Endothelial cell (in vitro differentiated cells): ENCODE measurements at regions not wholly inside any gene's neighbourhood (a gene's known extent, or its start where the extent isn't known, plus 50 kb on each side); places are given as distances from the start of the nearest gene placed in this dataset.

Experiments
- DNase-seq: peaks from one replicate; pipeline ENCODE4 v3.0.0; 2021; ENCODE audit warnings: low spot score
- H3K27ac Mint-ChIP-seq: one replicate; pipeline ENCODE4 v1.8.0; 2021; ENCODE audit warnings: mixed read lengths, inconsistent platforms; ENCODE audit not compliant: unreplicated experiment
- H3K27me3 Mint-ChIP-seq: one replicate; pipeline ENCODE4 v1.8.0; 2021; ENCODE audit warnings: mild to moderate bottlenecking, moderate library complexity, mixed read lengths, inconsistent platforms; ENCODE audit not compliant: unreplicated experiment
- H3K36me3 Mint-ChIP-seq: one replicate; pipeline ENCODE4 v1.8.0; 2021; ENCODE audit warnings: mild to moderate bottlenecking, low read depth, mixed read lengths, inconsistent platforms; ENCODE audit not compliant: unreplicated experiment
- H3K4me1 Mint-ChIP-seq: one replicate; pipeline ENCODE4 v1.8.0; 2021; ENCODE audit warnings: mild to moderate bottlenecking, mixed read lengths, inconsistent platforms; ENCODE audit not compliant: unreplicated experiment
- H3K4me3 Mint-ChIP-seq: one replicate; pipeline ENCODE4 v1.8.0; 2021; ENCODE audit warnings: mild to moderate bottlenecking, mixed read lengths, inconsistent platforms; ENCODE audit not compliant: unreplicated experiment
- H3K9me3 Mint-ChIP-seq: one replicate; pipeline ENCODE4 v1.8.0; 2021; ENCODE audit warnings: mixed read lengths, inconsistent platforms; ENCODE audit not compliant: unreplicated experiment
- TF ChIP-seq, protein P1 (sequence below): fragments of 200-600 bp; sonication (generic); IDR thresholded peaks from one replicate; pipeline ENCODE4 v1.5.0; 2021; ENCODE audit warnings: antibody characterized with exemption; ENCODE audit not compliant: unreplicated experiment

DNA sequence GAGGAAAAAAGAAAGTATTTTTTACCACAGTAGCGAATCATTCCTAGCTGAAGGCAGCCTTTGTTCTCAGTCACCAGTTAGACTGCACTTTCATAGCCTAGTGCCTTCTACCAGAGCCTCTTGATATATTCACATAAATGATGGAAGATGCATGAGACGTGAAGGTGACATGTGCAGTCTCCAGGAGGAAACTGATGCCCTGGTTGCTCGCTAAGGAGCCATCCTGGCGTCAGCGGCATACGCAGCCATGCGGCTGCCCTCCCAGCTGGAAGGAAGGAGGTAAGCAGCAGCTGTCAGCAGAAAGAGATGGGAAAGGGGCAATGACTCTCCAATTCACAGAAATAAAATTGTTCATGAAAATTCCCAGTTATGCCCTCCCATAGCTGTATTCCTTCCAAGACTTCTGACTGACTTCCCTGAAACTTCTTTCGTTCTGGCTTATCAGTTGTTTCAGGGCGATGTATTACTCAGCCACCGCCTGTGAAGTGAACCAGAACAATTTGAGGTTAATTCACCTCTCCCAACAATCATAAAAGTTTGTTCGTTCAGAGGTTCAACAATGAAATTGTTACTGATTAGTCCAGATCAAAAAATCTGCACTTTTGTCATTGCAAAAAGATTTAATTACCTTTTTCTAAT lies 331.2 kb downstream of the NR2F1-AS1 start:
- Mint-ChIP-seq H3K27me3 (no peaks in the 10 kb centered on the region), H3K36me3 (no peaks in the 10 kb centered on the region), H3K27ac (no peak overlapping the region), H3K9me3 (no peaks in the 10 kb centered on the region), H3K4me3 (no peak overlapping the region), H3K4me1 (peaks cover 15% of the 10 kb centered on the region)
- TF ChIP-seq, protein P1, sequence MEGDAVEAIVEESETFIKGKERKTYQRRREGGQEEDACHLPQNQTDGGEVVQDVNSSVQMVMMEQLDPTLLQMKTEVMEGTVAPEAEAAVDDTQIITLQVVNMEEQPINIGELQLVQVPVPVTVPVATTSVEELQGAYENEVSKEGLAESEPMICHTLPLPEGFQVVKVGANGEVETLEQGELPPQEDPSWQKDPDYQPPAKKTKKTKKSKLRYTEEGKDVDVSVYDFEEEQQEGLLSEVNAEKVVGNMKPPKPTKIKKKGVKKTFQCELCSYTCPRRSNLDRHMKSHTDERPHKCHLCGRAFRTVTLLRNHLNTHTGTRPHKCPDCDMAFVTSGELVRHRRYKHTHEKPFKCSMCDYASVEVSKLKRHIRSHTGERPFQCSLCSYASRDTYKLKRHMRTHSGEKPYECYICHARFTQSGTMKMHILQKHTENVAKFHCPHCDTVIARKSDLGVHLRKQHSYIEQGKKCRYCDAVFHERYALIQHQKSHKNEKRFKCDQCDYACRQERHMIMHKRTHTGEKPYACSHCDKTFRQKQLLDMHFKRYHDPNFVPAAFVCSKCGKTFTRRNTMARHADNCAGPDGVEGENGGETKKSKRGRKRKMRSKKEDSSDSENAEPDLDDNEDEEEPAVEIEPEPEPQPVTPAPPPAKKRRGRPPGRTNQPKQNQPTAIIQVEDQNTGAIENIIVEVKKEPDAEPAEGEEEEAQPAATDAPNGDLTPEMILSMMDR: no peak
- DNase-seq: no peak

DNA sequence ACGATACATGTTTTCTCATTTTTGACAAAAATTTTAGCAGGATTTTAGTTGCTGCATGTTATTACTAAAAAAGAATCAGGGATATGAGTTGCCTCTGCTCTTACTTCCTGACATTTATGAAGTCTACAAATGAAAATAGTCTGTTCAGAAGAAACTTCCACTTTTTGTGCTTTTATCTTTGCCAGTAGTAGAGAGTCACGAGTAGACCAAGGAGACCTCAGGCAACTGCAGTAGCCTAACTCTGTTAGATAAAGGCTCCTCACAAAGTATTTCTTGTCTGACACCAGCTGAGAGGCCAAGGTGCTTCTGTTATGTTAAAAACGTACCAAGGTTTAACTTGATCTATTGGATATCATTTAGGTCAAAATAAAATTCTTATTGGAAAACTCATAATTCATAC lies 333.9 kb downstream of the NR2F1-AS1 start:
- TF ChIP-seq, protein P1: no peak
- DNase-seq: no peak
- Mint-ChIP-seq H3K27ac (no peak overlapping the region), H3K36me3 (no peaks in the 10 kb centered on the region), H3K27me3 (no peaks in the 10 kb centered on the region), H3K4me3 (no peak overlapping the region), H3K4me1 (peaks cover 27% of the 10 kb centered on the region), H3K9me3 (no peaks in the 10 kb centered on the region)

DNA sequence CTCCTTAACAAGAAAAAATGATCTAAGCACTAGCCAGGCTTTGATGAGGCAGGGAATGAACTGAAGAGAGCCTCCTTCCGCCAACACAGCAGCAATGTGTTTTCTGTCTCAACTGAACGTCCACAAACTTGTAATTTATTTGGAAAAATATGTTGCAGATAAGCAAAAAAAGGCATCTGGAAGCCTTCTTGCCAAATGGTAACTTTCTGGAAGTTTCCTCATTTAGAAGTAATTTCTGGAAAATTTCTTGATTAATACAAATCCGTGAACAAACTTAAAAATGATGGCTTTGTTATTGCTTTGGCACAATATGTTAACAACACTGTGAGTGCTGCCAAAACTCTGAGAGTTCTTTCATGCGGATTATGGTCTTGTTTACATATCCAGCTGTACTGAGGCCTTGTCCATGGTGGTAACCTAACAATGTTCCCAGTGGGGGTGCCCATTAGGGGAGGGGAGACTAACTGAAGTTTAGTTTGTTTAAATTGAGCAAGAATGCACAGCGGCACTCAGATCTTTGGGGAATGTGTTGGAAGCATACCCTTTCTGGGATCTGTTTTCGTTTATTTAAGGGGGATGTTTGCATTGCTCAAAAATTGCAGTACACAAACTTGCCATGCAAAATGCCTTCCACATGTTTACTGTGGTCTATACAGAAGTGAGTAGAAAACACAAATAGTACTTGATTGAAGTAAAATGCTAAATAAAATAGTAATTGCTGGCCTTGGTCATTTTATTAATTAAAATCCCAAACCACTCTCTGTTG lies 334.7 kb downstream of the NR2F1-AS1 start:
- Mint-ChIP-seq H3K4me1 (peaks cover 32% of the 10 kb centered on the region), H3K27me3 (no peaks in the 10 kb centered on the region), H3K9me3 (no peaks in the 10 kb centered on the region), H3K36me3 (no peaks in the 10 kb centered on the region), H3K27ac (no peak overlapping the region), H3K4me3 (no peak overlapping the region)
- TF ChIP-seq, protein P1: no peak
- no peak for DNase-seq

DNA sequence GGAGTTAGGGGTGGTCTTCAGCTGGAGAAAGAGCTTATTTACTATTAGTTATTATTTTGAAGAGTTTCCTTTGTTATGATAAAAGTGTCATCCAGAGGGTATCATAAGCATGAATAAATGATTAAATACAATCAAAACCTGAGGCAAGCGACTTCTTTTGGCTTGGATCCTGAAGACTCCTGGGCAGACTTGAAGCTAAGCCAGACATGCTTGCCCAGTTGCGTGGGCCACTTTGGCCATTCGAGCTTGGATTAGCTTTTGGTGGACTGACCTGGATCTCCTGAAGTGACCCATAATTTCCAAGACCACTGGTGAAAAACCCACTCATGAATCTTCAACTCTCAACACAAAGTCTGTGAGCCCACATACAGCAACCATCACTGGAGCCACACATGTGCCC lies 335.8 kb downstream of the NR2F1-AS1 start:
- TF ChIP-seq, protein P1: no peak
- Mint-ChIP-seq H3K27ac (no peak overlapping the region), H3K27me3 (no peaks in the 10 kb centered on the region), H3K4me1 (peaks cover 32% of the 10 kb centered on the region), H3K4me3 (no peak overlapping the region), H3K9me3 (no peaks in the 10 kb centered on the region), H3K36me3 (no peaks in the 10 kb centered on the region)
- no peak for DNase-seq

DNA sequence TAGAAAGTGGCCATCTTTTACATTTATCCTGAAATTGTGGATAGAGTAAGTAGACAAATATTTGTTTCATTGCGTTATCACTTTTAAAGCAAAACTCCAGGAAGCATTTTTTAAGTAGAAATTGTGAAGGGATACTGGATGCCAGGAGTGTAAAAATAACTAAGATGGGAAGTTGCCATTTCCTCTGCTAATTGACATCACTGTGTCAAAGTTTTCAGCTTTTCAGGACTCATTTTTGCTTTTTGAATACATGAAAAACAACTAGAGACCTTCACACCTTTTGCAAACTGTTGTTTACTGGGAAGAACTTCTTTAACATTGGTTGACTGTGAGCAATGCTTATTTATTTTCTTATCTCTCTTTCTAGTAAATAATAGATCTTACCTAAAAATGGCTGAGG lies 337.5 kb downstream of the NR2F1-AS1 start:
- H3K4me3 Mint-ChIP-seq: no peak overlapping the region
- H3K27me3 Mint-ChIP-seq: no peaks in the 10 kb centered on the region
- DNase-seq: no peak
- H3K36me3 Mint-ChIP-seq: no peaks in the 10 kb centered on the region
- TF ChIP-seq, protein P1: no peak
- H3K27ac Mint-ChIP-seq: peak overlapping the region; percentile 54
- no peaks in the 10 kb centered on the region for H3K9me3 Mint-ChIP-seq
- peaks cover 32% of the 10 kb centered on the region for H3K4me1 Mint-ChIP-seq
